H9 (cell line): ENCODE measurements at regions not wholly inside any gene's neighbourhood (a gene's known extent, or its start where the extent isn't known, plus 50 kb on each side); places are given as distances from the start of the nearest gene placed in this dataset.

ENCODE experiments used
- DNase-seq: peaks from one replicate; pipeline ENCODE4 v3.0.0-alpha.2; 2017
- H2AFZ ChIP-seq: one replicate; pipeline ENCODE4 v1.6.1; 2013; ENCODE audit warnings: mild to moderate bottlenecking, low read length, control low read depth, moderate library complexity
- H2AK5ac ChIP-seq: 2 replicates; pipeline ENCODE4 v1.6.1; 2013; ENCODE audit warnings: low read length, control low read depth, mixed read lengths; ENCODE audit not compliant: insufficient read length
- H2BK120ac ChIP-seq: one replicate; pipeline ENCODE4 v1.6.1; 2013; ENCODE audit warnings: low read depth, mild to moderate bottlenecking, low read length, control low read depth, inconsistent platforms; ENCODE audit not compliant: poor library complexity, severe bottlenecking
- H2BK12ac ChIP-seq: 2 replicates; pipeline ENCODE4 v1.6.1; 2013; ENCODE audit warnings: low read length, control low read depth, mixed read lengths, low read depth; ENCODE audit not compliant: insufficient read length
- H2BK15ac ChIP-seq: 2 replicates; pipeline ENCODE4 v1.6.1; 2013; ENCODE audit warnings: low read depth, low read length, control low read depth
- H2BK20ac ChIP-seq: one replicate; pipeline ENCODE4 v1.6.1; 2013; ENCODE audit warnings: low read depth, mild to moderate bottlenecking, low read length, control low read depth, inconsistent platforms; ENCODE audit not compliant: poor library complexity, severe bottlenecking
- H2BK5ac ChIP-seq: 2 replicates; pipeline ENCODE4 v1.6.1; 2013; ENCODE audit warnings: low read length, control low read depth, mixed read lengths; ENCODE audit not compliant: insufficient read length
- H3K14ac ChIP-seq: 2 replicates; pipeline ENCODE4 v1.6.1; 2013; ENCODE audit warnings: low read length, control low read depth; ENCODE audit not compliant: insufficient read depth
- H3K18ac ChIP-seq: 2 replicates; pipeline ENCODE4 v1.6.1; 2013; ENCODE audit warnings: low read depth, mild to moderate bottlenecking, mixed read lengths, low read length, control low read depth; ENCODE audit not compliant: insufficient read length
- H3K23ac ChIP-seq: 2 replicates; pipeline ENCODE4 v1.6.1; 2013; ENCODE audit warnings: low read length, control low read depth, mixed read lengths, low read depth; ENCODE audit not compliant: insufficient read length
- H3K23me2 ChIP-seq: 2 replicates; pipeline ENCODE4 v1.6.1; 2013; ENCODE audit warnings: low read depth, mild to moderate bottlenecking, mixed read lengths, low read length, control low read depth; ENCODE audit not compliant: insufficient read length, poor library complexity, severe bottlenecking
- H3K27ac ChIP-seq: 2 replicates; pipeline ENCODE4 v1.5.1; 2013; ENCODE audit warnings: low read length, control low read depth, mixed read lengths, low read depth; ENCODE audit not compliant: insufficient read length
- H3K27me3 ChIP-seq: 2 replicates; pipeline ENCODE4 v1.6.1; 2013; ENCODE audit warnings: low read length, control low read depth, inconsistent platforms; ENCODE audit not compliant: insufficient read depth
- H3K4ac ChIP-seq: 2 replicates; pipeline ENCODE4 v1.6.1; 2013; ENCODE audit warnings: low read depth, mild to moderate bottlenecking, control low read depth, inconsistent platforms, low read length, moderate library complexity
- H3K4me1 ChIP-seq: 2 replicates; pipeline ENCODE4 v1.6.1; 2013; ENCODE audit warnings: low read length, control low read depth, inconsistent platforms; ENCODE audit not compliant: insufficient read depth
- H3K4me2 ChIP-seq: 2 replicates; pipeline ENCODE4 v1.6.1; 2013; ENCODE audit warnings: low read length, control low read depth, mixed read lengths; ENCODE audit not compliant: insufficient read length, insufficient read depth
- H3K56ac ChIP-seq: 2 replicates; pipeline ENCODE4 v1.6.1; 2013; ENCODE audit warnings: low read depth, mild to moderate bottlenecking, mixed read lengths, low read length, control low read depth; ENCODE audit not compliant: insufficient read length
- H3K79me1 ChIP-seq: 2 replicates; pipeline ENCODE4 v1.6.1; 2013; ENCODE audit warnings: low read depth, mild to moderate bottlenecking, moderate library complexity, low read length, control low read depth, inconsistent platforms; ENCODE audit not compliant: insufficient read depth, poor library complexity, severe bottlenecking
- H3K79me2 ChIP-seq: 2 replicates; pipeline ENCODE4 v1.6.1; 2013; ENCODE audit warnings: low read length, control low read depth, inconsistent platforms; ENCODE audit not compliant: insufficient read depth
- H3K9ac ChIP-seq: 2 replicates; pipeline ENCODE4 v1.6.1; 2013; ENCODE audit warnings: low read length, control low read depth, mixed read lengths; ENCODE audit not compliant: insufficient read length; ENCODE audit errors: extremely low read depth
- H3K9me3 ChIP-seq: one replicate; pipeline ENCODE4 v1.6.1; 2013; ENCODE audit warnings: low read depth, low read length, inconsistent platforms; ENCODE audit not compliant: control insufficient read depth
- H3T11ph ChIP-seq: one replicate; pipeline ENCODE4 v1.6.1; 2013; ENCODE audit warnings: mild to moderate bottlenecking, low read length, control low read depth, inconsistent platforms
- H4K20me1 ChIP-seq: one replicate; pipeline ENCODE4 v1.6.1; 2013; ENCODE audit not compliant: control insufficient read depth, insufficient read length, insufficient read depth
- H4K5ac ChIP-seq: 2 replicates; pipeline ENCODE4 v1.6.1; 2013; ENCODE audit warnings: low read depth, mild to moderate bottlenecking, mixed read lengths, low read length, control low read depth; ENCODE audit not compliant: insufficient read length
- H4K8ac ChIP-seq: replicated peaks from 2 replicates; pipeline ENCODE4 v1.6.1; 2013; ENCODE audit warnings: low read length, control low read depth, mixed read lengths, low read depth; ENCODE audit not compliant: insufficient read length
- H4K91ac ChIP-seq: 2 replicates; pipeline ENCODE4 v1.6.1; 2013; ENCODE audit warnings: low read depth, mild to moderate bottlenecking, moderate library complexity, mixed read lengths, low read length, control low read depth; ENCODE audit not compliant: insufficient read length
- H3K27ac Mint-ChIP-seq, 3 experiments: 2 replicates in 2 of 3; 3 replicates in 1 of 3; pipeline ENCODE4 v1.8.0; 2020 to 2021; ENCODE audit warnings: mixed read lengths in 3 of 3, mild to moderate bottlenecking in 1 of 3, moderate library complexity in 1 of 3
- H3K27me3 Mint-ChIP-seq: 2 replicates; pipeline ENCODE4 v1.8.0; 2021; ENCODE audit warnings: low read depth, mild to moderate bottlenecking, moderate library complexity, mixed read lengths
- H3K36me3 Mint-ChIP-seq, 3 experiments: 2 replicates in 2 of 3; 3 replicates in 1 of 3; pipeline ENCODE4 v1.8.0; 2020 to 2021; ENCODE audit warnings: low read depth in 3 of 3, mixed read lengths in 3 of 3; ENCODE audit not compliant: insufficient read depth in 1 of 3
- H3K4me1 Mint-ChIP-seq, 2 experiments: 2 replicates each; pipeline ENCODE4 v1.8.0; 2020; ENCODE audit warnings: mixed read lengths in 2 of 2
- H3K4me3 Mint-ChIP-seq, 2 experiments: 2 replicates in 1 of 2; 3 replicates in 1 of 2; pipeline ENCODE4 v1.8.0; 2020 to 2021; ENCODE audit warnings: mild to moderate bottlenecking in 2 of 2, mixed read lengths in 2 of 2, moderate library complexity in 1 of 2
- H3K9me3 Mint-ChIP-seq, 2 experiments: 2 replicates in 1 of 2; 3 replicates in 1 of 2; pipeline ENCODE4 v1.8.0; 2020; ENCODE audit warnings: mild to moderate bottlenecking in 2 of 2, mixed read lengths in 2 of 2, moderate library complexity in 1 of 2
- CTCF ChIP-seq: fragments of 200-600 bp; sonication (generic); conservative IDR thresholded peaks from 3 replicates; pipeline ENCODE4 v1.8.0; 2021; ENCODE audit warnings: antibody characterized with exemption, mild to moderate bottlenecking
- WGBS: extraction: QIAGEN DNeasy Blood & Tissue Kit; methylation state at CpG from one replicate; pipeline ENCODE4 v1.1.7; 2013; ENCODE audit warnings: missing lambda C conversion rate, low lambda C conversion rate, mixed read lengths; ENCODE audit not compliant: insufficient read length; ENCODE audit errors: extremely low coverage; 5-methylcytosine and 5-hydroxymethylcytosine counted together

GRCh38 chr2:129800285-129800684, 179.2 kb upstream of the RAB6C start:
- no peak overlapping the region for H2BK20ac ChIP-seq
- H2AFZ ChIP-seq, result no peak overlapping the region
- no peak overlapping the region for H3K27ac ChIP-seq
- no peak overlapping the region for H3K14ac ChIP-seq
- H3K18ac ChIP-seq, result no peak overlapping the region
- no peak overlapping the region for H2BK12ac ChIP-seq
- H4K8ac ChIP-seq, result no peak overlapping the region
- H3K4ac ChIP-seq, result no peak overlapping the region
- no CpG with 5 or more reads among the region's 5 CpGs for WGBS
- H2BK5ac ChIP-seq, result no peak overlapping the region
- TF ChIP-seq CTCF, result no peak
- H3K9me3 ChIP-seq, result no peaks in the 10 kb centered on the region
- no peak overlapping the region for H3T11ph ChIP-seq
- H3K79me1 ChIP-seq, result no peaks in the 10 kb centered on the region
- H3K9ac ChIP-seq, result no peak overlapping the region
- H4K5ac ChIP-seq, result no peak overlapping the region
- H3K4me3 Mint-ChIP-seq, result no peak overlapping the region
- peaks cover 29 to 37% of the 10 kb centered on the region in 2 experiments for H3K4me1 Mint-ChIP-seq
- peaks cover 13% of the 10 kb centered on the region for H3K4me1 ChIP-seq
- peaks cover 0 to 3% of the 10 kb centered on the region in 2 experiments; a peak in 1 of 5 replicates for H3K9me3 Mint-ChIP-seq
- no peak overlapping the region for H3K56ac ChIP-seq
- no peak overlapping the region for H2BK15ac ChIP-seq
- no peaks in the 10 kb centered on the region for H3K23me2 ChIP-seq
- no peaks in the 10 kb centered on the region for H3K79me2 ChIP-seq
- no peak overlapping the region for H3K4me2 ChIP-seq
- no peak overlapping the region for H2AK5ac ChIP-seq
- DNase-seq, result no peak
- no peak overlapping the region for H2BK120ac ChIP-seq
- H4K91ac ChIP-seq, result no peak overlapping the region
- no peak overlapping the region for H3K27ac Mint-ChIP-seq
- H3K27me3 ChIP-seq, result no peaks in the 10 kb centered on the region
- H4K20me1 ChIP-seq, result no peaks in the 10 kb centered on the region
- H3K36me3 Mint-ChIP-seq, result peaks cover 0 to 2% (median 0%) of the 10 kb centered on the region in 3 experiments; a peak in 2 of 7 replicates
- no peak overlapping the region for H3K23ac ChIP-seq
- peaks cover 2% of the 10 kb centered on the region; the same call in 1 of the 2 replicates for H3K27me3 Mint-ChIP-seq
